Breast epithelium (tissue), 4 donors: ENCODE measurements at regions not wholly inside any gene's neighbourhood (a gene's known extent, or its start where the extent isn't known, plus 50 kb on each side); places are given as distances from the start of the nearest gene placed in this dataset.

Experiments used
- DNase-seq, 2 donors: peaks; one replicate each; pipeline ENCODE4 v3.0.0-alpha.2; 2019; ENCODE audit warnings: low spot score in 2 of 2
- H3K27ac ChIP-seq, 2 donors: fragments of 200-600 bp; sonication (generic) in 1 of 2; one replicate each; pipeline ENCODE4 v1.5.1; 2016 to 2019; ENCODE audit warnings: mild to moderate bottlenecking in 1 of 2
- H3K27me3 ChIP-seq, 2 donors: fragments of 200-600 bp; sonication (generic) in 1 of 2; one replicate each; pipeline versions ENCODE4 v1.5.1 to v1.6.0; 2017 to 2019; ENCODE audit warnings: control low read depth in 1 of 2, mild to moderate bottlenecking in 1 of 2
- H3K36me3 ChIP-seq: fragments of 200-600 bp; one replicate; pipeline ENCODE4 v1.5.1; 2019
- H3K4me1 ChIP-seq, 2 donors: fragments of 200-600 bp; sonication (generic); one replicate each; pipeline ENCODE4 v1.5.1; 2016 to 2019; ENCODE audit warnings: control low read depth in 1 of 2
- H3K4me3 ChIP-seq, 3 donors: fragments of 200-600 bp; sonication (generic); 1 replicate in 2 of 3; 2 replicates in 1 of 3; pipeline ENCODE4 v1.5.1; 2016 to 2019; ENCODE audit warnings: mild to moderate bottlenecking in 3 of 3, moderate library complexity in 2 of 3
- H3K9me3 ChIP-seq, 2 donors: fragments of 200-600 bp; sonication (generic) in 1 of 2; one replicate each; pipeline ENCODE4 v1.5.1; 2016 to 2019; ENCODE audit warnings: control low read depth in 1 of 2
- CTCF ChIP-seq, 3 donors: fragments of 450-650 bp; IDR thresholded peaks; one replicate each; pipeline ENCODE4 v1.5.1; 2016 to 2017; ENCODE audit warnings: antibody characterized with exemption in 3 of 3, mild to moderate bottlenecking in 3 of 3, moderate library complexity in 3 of 3
- POLR2A ChIP-seq: fragments of 450-650 bp; IDR thresholded peaks from one replicate; pipeline ENCODE4 v1.6.1; 2016; ENCODE audit warnings: antibody characterized with exemption, mild to moderate bottlenecking, moderate library complexity
- POLR2AphosphoS5 ChIP-seq, 3 donors: sonication (generic); formaldehyde crosslinking; IDR thresholded peaks; one replicate each; pipeline ENCODE4 v1.6.1; 2017; ENCODE audit warnings: antibody characterized with exemption in 3 of 3
- intact Hi-C: fragments of 100-400 bp; cut with DNase I; formaldehyde crosslinking; loops from one replicate; pipeline ENCODE4 v1.15.1; 2023; ENCODE audit warnings: low total_unique reads

DNA sequence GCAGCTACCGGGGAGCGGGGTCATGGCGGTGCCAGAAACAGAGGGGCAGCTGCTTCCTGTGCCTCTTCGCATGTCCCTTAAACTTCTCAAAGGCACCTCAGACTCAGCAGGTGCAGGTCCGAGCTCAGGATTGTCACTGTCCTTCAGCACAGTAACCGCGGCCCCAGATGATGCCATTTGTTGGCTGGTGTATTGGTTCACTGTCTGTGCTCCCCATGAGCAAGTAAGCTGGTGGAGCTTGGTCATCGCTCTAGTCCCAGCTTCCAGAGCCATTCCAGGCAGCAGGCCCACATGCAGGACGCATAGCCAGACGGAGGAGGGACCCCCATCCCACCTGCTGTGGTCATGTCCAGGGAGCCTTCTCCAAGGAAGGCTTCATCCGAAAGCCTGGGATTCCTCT is 154.0 kb upstream of the AJAP1 start:
- H3K9me3 ChIP-seq: no peaks in the 10 kb centered on the region
- H3K4me3 ChIP-seq: no peak overlapping the region
- intact Hi-C loops: no loop called here
- H3K4me1 ChIP-seq: no peaks in the 10 kb centered on the region
- no peaks in the 10 kb centered on the region for H3K36me3 ChIP-seq
- no peaks in the 10 kb centered on the region for H3K27me3 ChIP-seq
- DNase-seq: no peak
- H3K27ac ChIP-seq: no peak overlapping the region
- no peak for TF ChIP-seq POLR2A
- TF ChIP-seq POLR2AphosphoS5 (IDR thresholded peaks at IDR 0.05): no peak
- TF ChIP-seq CTCF (IDR thresholded peaks at IDR 0.05): no peak

GRCh38 chr1:4506591-4506990 is 147.8 kb upstream of the AJAP1 start:
- no peaks in the 10 kb centered on the region for H3K36me3 ChIP-seq
- H3K4me3 ChIP-seq: no peak overlapping the region
- peaks cover 0 to 6% of the 10 kb centered on the region in 2 donors for H3K27me3 ChIP-seq
- intact Hi-C loops: no loop called here
- H3K27ac ChIP-seq: no peak overlapping the region
- no peak for DNase-seq
- H3K9me3 ChIP-seq: no peaks in the 10 kb centered on the region
- TF ChIP-seq CTCF (IDR thresholded peaks at IDR 0.05) (no peak), POLR2AphosphoS5 (IDR thresholded peaks at IDR 0.05) (no peak), POLR2A (no peak)
- no peaks in the 10 kb centered on the region for H3K4me1 ChIP-seq

- H3K9me3 ChIP-seq: no peaks in the 10 kb centered on the region
- TF ChIP-seq CTCF (IDR thresholded peaks at IDR 0.05): no peak
- no peak for TF ChIP-seq POLR2AphosphoS5 (IDR thresholded peaks at IDR 0.05)
- no peak for TF ChIP-seq POLR2A
- intact Hi-C loops: no loop called here
- DNase-seq: no peak
- no peaks in the 10 kb centered on the region for H3K4me1 ChIP-seq
- peaks cover 0 to 7% of the 10 kb centered on the region in 2 donors for H3K27me3 ChIP-seq
- no peak overlapping the region for H3K4me3 ChIP-seq
- H3K36me3 ChIP-seq: no peaks in the 10 kb centered on the region
- no peak overlapping the region for H3K27ac ChIP-seq
These were observed 145.2 kb upstream of the AJAP1 start for GRCh38 chr1:4509206-4509605.

DNA sequence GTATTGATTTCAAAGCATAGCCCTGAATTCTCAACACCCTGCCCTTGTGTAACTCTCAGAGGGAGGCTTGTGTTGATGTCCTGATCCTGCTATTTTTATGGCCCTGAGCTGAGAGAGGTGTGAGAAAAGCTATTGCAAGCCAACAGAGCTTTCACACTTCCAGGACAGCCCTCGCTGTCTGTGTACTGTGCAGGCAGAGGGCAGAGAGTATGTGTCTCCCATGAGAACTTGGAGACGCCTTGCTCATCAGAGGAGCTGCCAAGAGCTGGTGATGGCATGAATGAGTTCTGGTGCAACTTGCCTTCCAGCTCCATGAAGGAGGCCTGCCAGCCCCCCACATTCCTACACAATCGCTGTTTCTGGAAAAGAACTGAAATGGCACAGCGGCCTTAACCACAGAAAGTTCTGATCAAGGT is 144.1 kb upstream of the AJAP1 start:
- DNase-seq: peak in 1 of 2 donors; percentile 39
- TF ChIP-seq POLR2A (no peak), POLR2AphosphoS5 (IDR thresholded peaks at IDR 0.05) (no peak), CTCF (IDR thresholded peaks at IDR 0.05) (no peak)

GRCh38 chr1:4511374-4511773 is 143.0 kb upstream of the AJAP1 start:
- no peak for DNase-seq
- H3K27me3 ChIP-seq: peaks cover 0 to 11% of the 10 kb centered on the region in 2 donors
- intact Hi-C loops: no loop called here
- no peaks in the 10 kb centered on the region for H3K36me3 ChIP-seq
- TF ChIP-seq POLR2AphosphoS5 (IDR thresholded peaks at IDR 0.05): no peak
- no peak for TF ChIP-seq POLR2A
- TF ChIP-seq CTCF (IDR thresholded peaks at IDR 0.05): no peak
- H3K4me3 ChIP-seq: no peak overlapping the region
- no peaks in the 10 kb centered on the region for H3K9me3 ChIP-seq
- H3K27ac ChIP-seq: no peak overlapping the region
- no peaks in the 10 kb centered on the region for H3K4me1 ChIP-seq

More for the DNA sequence above, 144.1 kb upstream of the AJAP1 start:
- no peak overlapping the region for H3K27ac ChIP-seq
- no peaks in the 10 kb centered on the region for H3K4me1 ChIP-seq
- no peaks in the 10 kb centered on the region for H3K9me3 ChIP-seq
- intact Hi-C loops: no loop called here
- H3K27me3 ChIP-seq: peaks cover 0 to 11% of the 10 kb centered on the region in 2 donors
- H3K4me3 ChIP-seq: no peak overlapping the region
- H3K36me3 ChIP-seq: no peaks in the 10 kb centered on the region
